ENCODE measurements at regions not wholly inside any gene's neighbourhood (a gene's known extent, or its start where the extent isn't known, plus 50 kb on each side); places are given as distances from the start of the nearest gene placed in this dataset.

DNA sequence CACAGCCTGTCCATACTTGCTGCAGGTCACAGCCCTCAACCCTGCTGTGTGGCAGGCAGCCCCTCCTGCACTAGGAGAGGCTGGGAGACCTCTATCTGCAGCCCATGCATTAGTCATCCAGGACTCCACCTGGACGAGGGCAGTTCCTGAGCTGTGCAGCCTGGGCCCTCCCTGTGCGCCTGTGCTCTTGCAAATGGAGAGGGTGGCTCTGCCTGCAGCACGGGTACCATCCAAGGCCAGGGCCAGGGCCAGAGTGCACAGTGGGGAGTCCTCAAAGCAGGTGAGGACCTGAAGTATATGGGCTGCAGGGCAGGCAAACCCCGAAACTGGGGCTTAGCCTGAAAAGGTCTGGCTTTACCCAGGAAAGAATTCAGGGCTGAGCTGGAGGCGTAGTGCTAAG lies 89.8 kb upstream of the PHACTR3 start:
- no peak overlapping the region for H3K27ac Mint-ChIP-seq
- H3K27me3 ChIP-seq (ENCODE audit: control insufficient read depth, insufficient read depth, low read length): peaks cover 8% of the 10 kb centered on the region
- 83% methylated on average over 5 of the region's 5 CpGs for WGBS (ENCODE audit: insufficient coverage)

DNA sequence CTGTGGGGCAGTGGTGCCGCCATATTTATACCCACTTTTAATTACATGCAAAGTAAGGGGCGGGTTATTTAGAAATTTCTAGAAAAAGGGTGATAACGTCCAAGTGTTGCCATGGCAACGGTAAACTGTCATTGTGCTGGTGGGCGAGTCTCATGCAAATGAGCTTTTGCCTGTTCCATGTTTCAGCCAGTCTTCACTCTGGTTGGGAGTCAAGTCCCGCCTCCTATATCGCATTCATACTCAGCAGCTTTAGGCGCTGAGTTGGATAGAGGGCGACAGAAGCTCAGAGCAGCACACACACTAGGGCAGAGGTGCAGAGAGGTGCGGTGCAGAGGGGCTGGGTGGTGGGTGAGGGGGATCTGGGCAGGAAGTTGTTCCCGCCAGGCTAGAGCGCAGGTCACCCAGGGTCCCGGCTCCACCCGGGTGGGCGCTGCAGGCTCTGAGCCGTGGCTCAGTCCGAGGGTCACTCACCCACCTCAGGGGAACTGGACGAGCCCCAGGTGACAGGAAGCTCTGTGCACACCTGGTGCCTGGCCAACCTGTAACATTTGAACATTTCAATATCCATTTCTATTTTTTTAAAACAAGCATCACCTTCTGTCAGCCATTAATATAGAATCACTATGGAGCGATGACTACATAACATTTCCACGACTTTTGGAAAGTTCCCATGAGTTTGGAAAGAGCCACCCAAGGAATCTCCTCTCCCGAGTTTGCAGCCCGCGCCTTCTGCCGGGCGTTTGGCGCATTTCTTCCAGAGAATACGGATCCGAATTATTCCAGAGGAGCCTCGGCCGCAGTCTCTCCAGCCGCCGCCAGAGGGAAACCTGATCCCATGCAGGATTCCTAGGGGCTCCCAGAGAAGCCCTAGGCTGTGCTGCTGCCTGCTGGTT lies 89.1 kb upstream of the PHACTR3 start:
- peaks cover 13% of the 10 kb centered on the region for H3K27me3 ChIP-seq (ENCODE audit: control insufficient read depth, insufficient read depth, low read length)
- no peak overlapping the region for H3K4me3 Mint-ChIP-seq
- ATAC-seq (no peak), DNase-seq (no peak)
- no peak overlapping the region for H3K27ac ChIP-seq (ENCODE audit: low read length)
- WGBS (ENCODE audit: insufficient coverage): 25% methylated on average over 31 of the region's 32 CpGs
- H3K4me1 Mint-ChIP-seq: no peaks in the 10 kb centered on the region
- no peaks in the 10 kb centered on the region for H3K36me3 Mint-ChIP-seq
- no peaks in the 10 kb centered on the region for H3K36me3 ChIP-seq (ENCODE audit: control insufficient read depth, insufficient read depth, low read length)
- TF ChIP-seq, protein P1, sequence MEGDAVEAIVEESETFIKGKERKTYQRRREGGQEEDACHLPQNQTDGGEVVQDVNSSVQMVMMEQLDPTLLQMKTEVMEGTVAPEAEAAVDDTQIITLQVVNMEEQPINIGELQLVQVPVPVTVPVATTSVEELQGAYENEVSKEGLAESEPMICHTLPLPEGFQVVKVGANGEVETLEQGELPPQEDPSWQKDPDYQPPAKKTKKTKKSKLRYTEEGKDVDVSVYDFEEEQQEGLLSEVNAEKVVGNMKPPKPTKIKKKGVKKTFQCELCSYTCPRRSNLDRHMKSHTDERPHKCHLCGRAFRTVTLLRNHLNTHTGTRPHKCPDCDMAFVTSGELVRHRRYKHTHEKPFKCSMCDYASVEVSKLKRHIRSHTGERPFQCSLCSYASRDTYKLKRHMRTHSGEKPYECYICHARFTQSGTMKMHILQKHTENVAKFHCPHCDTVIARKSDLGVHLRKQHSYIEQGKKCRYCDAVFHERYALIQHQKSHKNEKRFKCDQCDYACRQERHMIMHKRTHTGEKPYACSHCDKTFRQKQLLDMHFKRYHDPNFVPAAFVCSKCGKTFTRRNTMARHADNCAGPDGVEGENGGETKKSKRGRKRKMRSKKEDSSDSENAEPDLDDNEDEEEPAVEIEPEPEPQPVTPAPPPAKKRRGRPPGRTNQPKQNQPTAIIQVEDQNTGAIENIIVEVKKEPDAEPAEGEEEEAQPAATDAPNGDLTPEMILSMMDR (IDR thresholded peaks at IDR 0.05): peak; percentile 29
- H3K9me3 Mint-ChIP-seq: no peaks in the 10 kb centered on the region
- H3K9me3 ChIP-seq (ENCODE audit: control insufficient read depth, insufficient read depth, low read length): no peaks in the 10 kb centered on the region
- H3K4me3 ChIP-seq (ENCODE audit: low read length): no peak overlapping the region
- peaks cover 37 to 58% of the 10 kb centered on the region in 2 donors for H3K27me3 Mint-ChIP-seq (ENCODE audit: low read depth in 2 of 2)
- intact Hi-C loops (cut with micrococcal nuclease): no loop called here
- H3K4me1 ChIP-seq (ENCODE audit: control insufficient read depth, insufficient read depth, low read length): no peaks in the 10 kb centered on the region
- no peak overlapping the region for H3K27ac Mint-ChIP-seq

More for the DNA sequence above, 89.8 kb upstream of the PHACTR3 start:
- ATAC-seq (no peak), DNase-seq (no peak)
- H3K27ac ChIP-seq (ENCODE audit: low read length): no peak overlapping the region
- H3K9me3 ChIP-seq (ENCODE audit: control insufficient read depth, insufficient read depth, low read length): no peaks in the 10 kb centered on the region
- no peak overlapping the region for H3K4me3 Mint-ChIP-seq
- intact Hi-C loops (cut with micrococcal nuclease): no loop called here
- H3K9me3 Mint-ChIP-seq: no peaks in the 10 kb centered on the region
- H3K36me3 ChIP-seq (ENCODE audit: control insufficient read depth, insufficient read depth, low read length): no peaks in the 10 kb centered on the region
- H3K4me1 Mint-ChIP-seq: no peaks in the 10 kb centered on the region
- H3K4me1 ChIP-seq (ENCODE audit: control insufficient read depth, insufficient read depth, low read length): no peaks in the 10 kb centered on the region
- TF ChIP-seq, protein P1 (IDR thresholded peaks at IDR 0.05): no peak
- H3K4me3 ChIP-seq (ENCODE audit: low read length): no peak overlapping the region
- H3K36me3 Mint-ChIP-seq: no peaks in the 10 kb centered on the region
- peaks cover 37 to 53% of the 10 kb centered on the region in 2 donors for H3K27me3 Mint-ChIP-seq (ENCODE audit: low read depth in 2 of 2)

DNA sequence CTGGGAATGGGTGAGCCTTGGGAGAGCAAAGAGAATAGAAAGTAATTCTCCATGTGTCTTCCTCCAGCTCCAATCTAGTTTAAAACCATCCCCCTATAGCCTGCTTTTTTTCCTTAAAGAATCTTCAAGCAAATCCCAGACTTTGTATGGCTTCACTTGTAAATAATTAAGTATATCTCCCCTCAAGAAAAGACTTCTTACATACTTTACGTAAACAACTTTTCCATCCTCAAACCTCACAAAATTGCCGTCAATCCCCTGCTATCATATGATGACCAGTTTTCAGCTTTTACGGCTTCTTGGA lies 88.5 kb upstream of the PHACTR3 start:
- Mint-ChIP-seq H3K4me1 (no peaks in the 10 kb centered on the region), H3K4me3 (no peak overlapping the region), H3K9me3 (no peaks in the 10 kb centered on the region), H3K27me3 (ENCODE audit: low read depth in 2 of 2) (peaks cover 37 to 64% of the 10 kb centered on the region in 2 donors), H3K36me3 (no peaks in the 10 kb centered on the region), H3K27ac (no peak overlapping the region)
- intact Hi-C loops (cut with micrococcal nuclease): no loop called here
- H3K27me3 ChIP-seq (ENCODE audit: control insufficient read depth, insufficient read depth, low read length): peaks cover 13% of the 10 kb centered on the region
- no peaks in the 10 kb centered on the region for H3K9me3 ChIP-seq (ENCODE audit: control insufficient read depth, insufficient read depth, low read length)
- DNase-seq (no peak), ATAC-seq (no peak)
- no peak overlapping the region for H3K27ac ChIP-seq (ENCODE audit: low read length)
- TF ChIP-seq, protein P1 (IDR thresholded peaks at IDR 0.05): no peak
- 92% methylated on average over 3 of the region's 3 CpGs for WGBS (ENCODE audit: insufficient coverage)
- H3K4me1 ChIP-seq (ENCODE audit: control insufficient read depth, insufficient read depth, low read length): no peaks in the 10 kb centered on the region
- H3K36me3 ChIP-seq (ENCODE audit: control insufficient read depth, insufficient read depth, low read length): no peaks in the 10 kb centered on the region
- no peak overlapping the region for H3K4me3 ChIP-seq (ENCODE audit: low read length)

Data from natural killer cell (primary cell).